Stimulated activated naive CD8-positive, alpha-beta T cell treated with anti-CD3 and anti-CD28 coated beads, Interleukin-15, amount 100 ng/mL, for 72 hours (primary cell): ENCODE measurements at regions not wholly inside any gene's neighbourhood (a gene's known extent, or its start where the extent isn't known, plus 50 kb on each side); places are given as distances from the start of the nearest gene placed in this dataset.

Source experiments
- ATAC-seq: fragments of 150-1000 bp; cut with Tn5 transposase; 2 replicates; pipeline ENCODE4 v1.10.0; 2021; ENCODE audit warnings: mild to moderate bottlenecking, moderate library complexity
- DNase-seq, 2 donors: peaks; one replicate each; pipeline ENCODE4 v3.0.0; 2021 to 2022
- H3K27ac Mint-ChIP-seq, 2 donors: one replicate each; pipeline ENCODE4 v1.8.0; 2022; ENCODE audit warnings: mild to moderate bottlenecking in 2 of 2, mixed read lengths in 2 of 2, moderate library complexity in 2 of 2
- H3K27me3 Mint-ChIP-seq: one replicate; pipeline ENCODE4 v1.8.0; 2022; ENCODE audit warnings: mixed read lengths
- H3K4me1 Mint-ChIP-seq: one replicate; pipeline ENCODE4 v1.8.0; 2022; ENCODE audit warnings: mild to moderate bottlenecking, mixed read lengths
- H3K4me3 Mint-ChIP-seq, 2 donors: one replicate each; pipeline ENCODE4 v1.8.0; 2022; ENCODE audit warnings: mild to moderate bottlenecking in 2 of 2, mixed read lengths in 2 of 2, moderate library complexity in 1 of 2
- H3K9me3 Mint-ChIP-seq, 2 donors: one replicate each; pipeline ENCODE4 v1.8.0; 2022; ENCODE audit warnings: mixed read lengths in 2 of 2

DNA sequence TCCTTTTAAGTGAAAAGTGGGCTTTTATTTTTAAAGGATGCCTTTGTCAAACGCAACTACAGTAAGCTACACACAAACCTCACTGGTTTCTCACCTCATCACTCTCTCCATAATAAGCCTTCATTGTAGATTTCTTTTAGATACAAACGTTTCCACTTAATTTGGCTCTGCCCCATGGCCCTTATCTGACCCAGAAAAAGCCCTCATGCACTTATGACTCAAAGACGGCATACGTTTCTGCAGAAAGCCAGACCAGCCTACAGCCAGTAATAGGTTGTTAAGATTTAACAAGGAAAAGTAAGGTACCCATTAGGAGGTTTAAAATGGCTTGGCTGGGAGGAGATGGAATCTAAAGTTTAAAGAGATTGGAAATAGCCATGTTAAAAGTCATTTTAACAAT lies 914.6 kb upstream of the INTU start:
- H3K27me3 Mint-ChIP-seq: no peaks in the 10 kb centered on the region
- H3K27ac Mint-ChIP-seq: no peak overlapping the region
- peaks cover 0 to 6% of the 10 kb centered on the region in 2 donors for H3K9me3 Mint-ChIP-seq
- no peaks in the 10 kb centered on the region for H3K4me1 Mint-ChIP-seq
- DNase-seq (no peak), ATAC-seq (no peak)
- H3K4me3 Mint-ChIP-seq: no peak overlapping the region

DNA sequence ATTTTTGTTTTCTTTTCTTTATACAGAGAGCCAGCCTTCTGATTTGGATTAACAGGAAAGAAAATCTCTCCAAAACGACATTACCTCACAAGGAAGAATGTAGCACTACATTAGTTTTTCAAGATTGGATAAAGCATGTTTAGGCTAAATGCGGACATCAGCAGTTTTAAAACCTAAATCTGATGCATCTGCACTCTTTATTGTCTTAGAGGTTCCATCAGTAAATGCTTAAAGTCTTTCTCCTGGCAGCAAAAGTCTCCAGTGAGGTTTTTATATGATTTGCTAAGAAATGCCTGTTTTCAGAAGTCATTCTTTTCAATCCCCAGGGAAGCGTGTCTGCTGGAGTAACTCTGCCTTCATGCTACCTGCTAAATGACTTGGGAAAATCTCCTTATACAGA lies 912.9 kb upstream of the INTU start:
- H3K9me3 Mint-ChIP-seq: peaks cover 0 to 6% of the 10 kb centered on the region in 2 donors
- no peaks in the 10 kb centered on the region for H3K27me3 Mint-ChIP-seq
- no peak overlapping the region for H3K27ac Mint-ChIP-seq
- ATAC-seq: no peak
- H3K4me3 Mint-ChIP-seq: no peak overlapping the region
- no peak for DNase-seq
- no peaks in the 10 kb centered on the region for H3K4me1 Mint-ChIP-seq

DNA sequence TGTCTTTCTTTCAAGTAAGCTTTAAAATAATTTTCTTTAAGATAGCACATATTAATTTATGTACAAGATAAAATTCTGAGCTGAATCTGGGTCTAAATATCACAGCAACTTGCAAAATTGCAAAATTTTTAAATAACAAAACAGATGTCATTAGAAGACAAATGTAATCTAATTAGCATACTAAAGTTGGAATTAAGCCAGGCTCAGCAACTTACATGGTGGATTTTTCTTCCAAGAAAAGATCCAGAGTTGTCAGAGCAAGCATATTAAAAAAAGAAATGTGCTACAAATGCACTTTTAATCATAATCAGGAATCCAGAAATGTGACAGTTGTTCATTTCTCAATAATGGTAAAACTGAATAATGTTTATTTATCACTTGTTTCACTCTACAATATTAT lies 906.9 kb upstream of the INTU start:
- Mint-ChIP-seq H3K27me3 (no peaks in the 10 kb centered on the region), H3K27ac (no peak overlapping the region), H3K4me3 (no peak overlapping the region), H3K9me3 (peaks cover 0 to 7% of the 10 kb centered on the region in 2 donors), H3K4me1 (no peaks in the 10 kb centered on the region)
- ATAC-seq (no peak), DNase-seq (no peak)

DNA sequence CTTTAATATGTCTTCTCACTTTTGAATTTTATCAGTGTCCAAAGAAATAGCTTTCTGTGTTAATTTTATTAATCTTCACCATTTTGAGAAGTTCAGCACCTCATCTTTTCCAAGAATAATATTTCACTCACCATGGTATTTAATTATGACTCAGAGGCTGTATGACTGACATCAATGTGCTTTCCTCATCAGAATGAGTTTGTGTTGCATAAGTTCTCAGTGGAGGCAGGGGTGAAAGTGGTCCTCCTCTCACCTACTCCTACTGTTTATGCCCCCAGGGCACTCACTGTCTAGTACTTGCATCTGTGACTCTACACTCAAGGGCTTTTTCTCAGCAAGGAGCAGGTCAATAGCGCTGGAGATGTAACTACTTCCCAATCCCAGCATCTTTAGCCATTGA lies 905.3 kb upstream of the INTU start:
- DNase-seq (no peak), ATAC-seq (no peak)
- no peak overlapping the region for H3K4me3 Mint-ChIP-seq
- no peaks in the 10 kb centered on the region for H3K4me1 Mint-ChIP-seq
- peaks cover 0 to 7% of the 10 kb centered on the region in 2 donors for H3K9me3 Mint-ChIP-seq
- H3K27me3 Mint-ChIP-seq: no peaks in the 10 kb centered on the region
- no peak overlapping the region for H3K27ac Mint-ChIP-seq

DNA sequence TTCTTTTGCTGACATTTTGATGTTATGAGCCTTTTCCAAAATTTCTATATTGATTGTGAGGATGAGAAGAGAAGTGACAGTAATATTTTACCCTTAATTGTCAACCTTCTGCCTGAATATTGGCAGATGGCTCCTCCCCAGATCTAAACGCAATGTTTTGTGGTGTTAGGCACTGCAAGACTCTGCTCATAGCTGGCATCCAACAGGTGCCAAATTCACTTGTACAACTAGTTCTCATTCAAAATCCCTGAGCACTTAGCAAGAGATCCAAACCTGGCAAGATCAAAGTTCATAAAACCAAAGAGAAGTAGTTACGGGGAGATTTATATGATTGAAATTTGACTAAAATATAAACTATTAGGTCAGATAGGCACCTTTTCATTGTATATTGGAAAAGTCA lies 901.7 kb upstream of the INTU start:
- H3K27me3 Mint-ChIP-seq: no peaks in the 10 kb centered on the region
- no peaks in the 10 kb centered on the region for H3K4me1 Mint-ChIP-seq
- ATAC-seq (no peak), DNase-seq (no peak)
- H3K9me3 Mint-ChIP-seq: no peaks in the 10 kb centered on the region
- no peak overlapping the region for H3K4me3 Mint-ChIP-seq
- no peak overlapping the region for H3K27ac Mint-ChIP-seq

DNA sequence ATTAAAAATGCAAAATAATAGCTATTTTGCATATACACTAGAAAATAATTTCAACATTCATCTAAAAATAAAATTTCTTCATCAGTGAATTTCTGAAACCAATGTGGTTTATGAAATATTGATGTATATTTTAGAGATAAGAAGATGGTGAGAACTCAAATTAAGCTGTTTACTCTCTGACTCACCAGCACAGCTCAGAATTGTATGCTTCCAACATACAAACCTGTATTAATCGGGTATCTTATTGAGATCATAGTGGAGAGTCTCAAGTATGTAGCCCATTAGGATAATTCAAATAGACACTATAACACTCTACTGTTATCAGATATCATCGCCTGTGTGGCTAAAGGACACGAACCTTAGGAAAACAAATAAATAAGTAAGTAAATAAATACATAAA lies 899.5 kb upstream of the INTU start:
- ATAC-seq (no peak), DNase-seq (no peak)
- no peaks in the 10 kb centered on the region for H3K4me1 Mint-ChIP-seq
- H3K27me3 Mint-ChIP-seq: no peaks in the 10 kb centered on the region
- no peak overlapping the region for H3K4me3 Mint-ChIP-seq
- H3K27ac Mint-ChIP-seq: no peak overlapping the region
- peaks cover 0 to 8% of the 10 kb centered on the region in 2 donors for H3K9me3 Mint-ChIP-seq

DNA sequence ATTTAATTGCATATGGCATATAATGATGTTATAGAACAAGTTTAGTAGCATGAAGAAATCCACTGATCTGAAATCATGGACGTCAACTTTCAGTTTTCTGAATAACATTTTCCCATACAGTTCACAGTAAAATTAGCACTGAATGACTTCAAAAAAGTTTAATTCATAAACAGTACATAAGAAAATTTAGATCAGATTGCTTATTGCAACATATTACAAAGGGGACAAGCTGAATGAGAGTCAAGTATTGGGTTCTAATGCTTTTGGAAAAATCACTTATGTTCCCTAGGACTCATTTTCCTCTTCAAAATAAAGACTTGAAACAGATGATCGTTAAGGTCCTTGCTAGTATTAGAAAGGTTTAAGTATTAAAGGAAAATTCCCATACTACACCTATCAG lies 898.3 kb upstream of the INTU start:
- H3K9me3 Mint-ChIP-seq: peaks cover 0 to 8% of the 10 kb centered on the region in 2 donors
- no peak overlapping the region for H3K4me3 Mint-ChIP-seq
- DNase-seq: no peak
- no peak overlapping the region for H3K27ac Mint-ChIP-seq
- no peak for ATAC-seq
- H3K4me1 Mint-ChIP-seq: no peaks in the 10 kb centered on the region
- no peaks in the 10 kb centered on the region for H3K27me3 Mint-ChIP-seq

DNA sequence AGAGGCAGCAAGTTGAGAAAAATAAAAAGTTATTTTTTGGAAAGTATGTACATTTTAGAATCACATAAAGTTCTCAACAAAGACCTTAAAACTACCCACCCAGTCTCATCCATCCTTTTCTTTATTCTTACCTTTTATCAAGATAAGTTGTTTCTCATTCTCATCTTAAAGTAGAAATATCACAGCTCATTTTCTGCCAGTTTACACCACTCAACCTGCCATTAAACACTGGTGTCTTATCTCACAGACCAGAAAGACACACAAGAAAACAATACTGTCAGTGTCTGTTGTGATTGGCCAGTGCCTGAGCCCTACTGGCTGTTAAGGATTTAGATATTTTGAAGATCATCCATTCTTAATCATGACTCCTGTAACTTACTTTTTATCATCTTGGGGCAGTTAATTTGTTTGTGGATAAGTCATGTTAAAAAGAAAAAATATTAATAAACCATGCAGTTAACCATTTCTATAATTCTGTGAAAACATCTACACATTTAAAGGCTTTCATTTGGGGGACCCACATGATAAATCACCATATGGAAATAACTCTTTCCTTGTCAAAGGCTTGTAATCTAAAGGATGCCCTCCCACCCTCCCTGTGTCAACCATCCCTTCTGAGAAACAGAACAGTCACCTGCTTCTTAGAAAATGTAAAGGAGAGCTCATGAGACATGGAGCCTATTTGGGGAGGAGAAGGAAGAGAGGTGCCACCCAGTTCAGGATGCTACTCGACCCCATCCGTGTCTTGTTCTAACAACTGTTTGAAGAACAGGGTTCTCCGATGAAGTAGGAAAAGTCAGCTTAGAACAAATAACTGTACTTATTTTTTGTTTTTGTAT lies 897.2 kb upstream of the INTU start:
- ATAC-seq: no peak
- peaks cover 0 to 8% of the 10 kb centered on the region in 2 donors for H3K9me3 Mint-ChIP-seq
- no peak overlapping the region for H3K27ac Mint-ChIP-seq
- no peaks in the 10 kb centered on the region for H3K27me3 Mint-ChIP-seq
- H3K4me1 Mint-ChIP-seq: no peaks in the 10 kb centered on the region
- no peak for DNase-seq
- H3K4me3 Mint-ChIP-seq: no peak overlapping the region

DNA sequence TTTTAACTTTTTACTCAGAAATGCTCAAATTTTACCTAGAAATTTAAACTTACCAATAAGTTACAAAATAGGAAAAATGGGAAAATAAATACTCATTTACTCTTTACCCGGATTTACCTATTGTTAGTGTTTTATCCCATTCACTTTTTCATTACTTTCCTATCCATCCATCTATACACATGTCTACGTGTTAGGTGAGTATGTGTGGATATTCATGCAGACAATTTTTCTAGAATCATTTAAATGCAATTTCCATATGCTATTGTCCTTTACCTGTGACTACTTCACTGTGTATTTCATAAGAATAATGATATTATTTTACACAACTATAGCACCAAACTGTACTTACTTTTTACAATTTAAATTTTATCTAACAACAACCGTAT lies 896.6 kb upstream of the INTU start:
- Mint-ChIP-seq H3K4me3 (no peak overlapping the region), H3K27ac (no peak overlapping the region)

DNA sequence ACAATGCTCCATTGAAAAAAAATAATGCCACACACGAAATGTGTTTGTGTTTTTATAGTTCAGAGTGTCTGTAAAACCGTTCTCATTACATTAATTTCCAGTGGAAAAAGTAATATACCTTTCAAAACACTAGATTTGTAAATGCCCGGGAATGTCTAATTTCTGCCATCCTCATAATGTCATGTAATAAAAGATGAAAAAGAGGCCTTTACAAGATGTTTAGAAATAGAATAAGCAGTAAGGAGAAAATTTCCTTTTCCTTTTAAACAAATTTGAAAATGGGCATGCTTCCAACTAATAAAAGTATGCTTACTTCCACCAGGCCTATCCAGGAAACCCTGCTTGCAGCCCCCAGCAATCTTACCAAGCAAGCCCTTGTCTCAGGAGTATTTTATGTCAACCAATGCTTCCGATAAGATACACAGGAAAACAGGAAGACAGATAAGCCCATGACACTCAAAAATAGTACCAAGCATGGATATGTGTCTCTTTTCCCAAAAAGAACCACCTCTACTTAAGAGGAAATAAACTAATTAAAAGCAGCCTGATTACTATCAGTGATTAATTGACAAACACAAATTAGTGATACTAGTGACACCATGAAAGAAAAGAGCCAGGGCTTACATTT lies 894.7 kb upstream of the INTU start:
- Mint-ChIP-seq H3K27ac (no peak overlapping the region), H3K4me1 (no peaks in the 10 kb centered on the region), H3K9me3 (peaks cover 0 to 8% of the 10 kb centered on the region in 2 donors), H3K4me3 (no peak overlapping the region), H3K27me3 (no peaks in the 10 kb centered on the region)
- no peak for DNase-seq
- ATAC-seq: no peak

More for the DNA sequence above, 896.6 kb upstream of the INTU start:
- H3K27me3 Mint-ChIP-seq: no peaks in the 10 kb centered on the region
- no peak for DNase-seq
- H3K9me3 Mint-ChIP-seq: peaks cover 0 to 8% of the 10 kb centered on the region in 2 donors
- H3K4me1 Mint-ChIP-seq: no peaks in the 10 kb centered on the region
- no peak for ATAC-seq

DNA sequence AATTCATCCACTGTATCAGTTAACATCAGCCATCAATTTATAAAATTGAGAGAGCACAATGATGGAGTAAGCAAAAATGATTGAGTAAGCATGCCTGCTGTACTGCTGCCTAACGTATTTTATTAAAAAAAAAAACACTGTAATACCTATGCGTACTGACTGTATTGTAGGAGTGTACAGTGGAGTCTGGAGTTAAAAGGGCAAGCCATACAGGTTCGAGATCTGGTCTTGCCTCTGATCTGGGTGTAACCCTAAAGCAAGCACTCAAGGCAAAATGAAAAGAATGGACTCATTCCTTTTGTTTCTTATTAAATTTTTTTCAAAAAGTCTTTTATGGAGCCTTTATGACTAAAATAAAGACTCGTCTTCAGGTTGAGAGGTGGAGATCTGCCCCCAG lies 894.2 kb upstream of the INTU start:
- no peak for DNase-seq

DNA sequence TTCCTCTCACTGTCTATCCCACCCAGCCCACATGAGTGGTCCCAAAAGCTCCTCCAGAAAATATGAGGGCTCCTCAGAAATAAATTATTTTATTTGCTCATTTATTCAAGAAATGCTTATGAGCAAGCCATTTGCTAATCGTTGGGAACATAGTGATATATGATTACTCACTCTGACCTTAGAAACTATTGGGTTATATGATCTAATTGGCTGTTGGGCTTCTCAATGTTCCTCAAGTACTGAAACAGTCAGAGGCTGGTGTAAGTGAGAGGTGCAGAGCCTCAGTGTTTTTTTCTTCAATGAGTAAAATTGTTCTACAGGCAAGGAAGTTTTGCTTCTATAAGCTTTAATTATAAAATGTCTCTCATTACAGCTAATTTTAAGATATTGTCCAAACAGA lies 893.8 kb upstream of the INTU start:
- ATAC-seq (no peak), DNase-seq (no peak)
- H3K9me3 Mint-ChIP-seq: peaks cover 0 to 8% of the 10 kb centered on the region in 2 donors
- H3K4me1 Mint-ChIP-seq: no peaks in the 10 kb centered on the region
- H3K4me3 Mint-ChIP-seq: no peak overlapping the region
- no peak overlapping the region for H3K27ac Mint-ChIP-seq
- H3K27me3 Mint-ChIP-seq: no peaks in the 10 kb centered on the region

More for the DNA sequence above, 894.2 kb upstream of the INTU start:
- H3K27me3 Mint-ChIP-seq: no peaks in the 10 kb centered on the region
- no peak overlapping the region for H3K27ac Mint-ChIP-seq
- H3K4me3 Mint-ChIP-seq: no peak overlapping the region
- H3K9me3 Mint-ChIP-seq: peaks cover 0 to 8% of the 10 kb centered on the region in 2 donors
- ATAC-seq: no peak
- no peaks in the 10 kb centered on the region for H3K4me1 Mint-ChIP-seq

DNA sequence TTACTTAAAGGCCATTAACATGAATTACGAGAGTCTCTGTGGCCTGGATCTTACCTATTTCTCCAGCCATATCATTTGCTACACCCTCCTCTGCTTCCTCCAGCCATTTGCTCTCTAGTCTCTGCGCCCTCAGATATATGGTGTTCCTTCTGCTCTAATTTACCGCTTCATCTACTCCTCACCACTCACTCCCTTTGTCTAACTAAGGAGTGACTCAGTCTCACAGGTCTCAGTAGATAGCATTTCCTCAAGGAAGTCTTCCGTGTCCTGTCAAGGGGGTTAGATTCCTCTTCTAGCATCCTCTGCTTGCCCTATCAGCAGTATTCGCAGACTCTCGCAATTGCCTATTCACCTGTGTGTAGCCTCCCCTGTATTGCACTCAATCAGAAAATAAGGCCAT lies 892.1 kb upstream of the INTU start:
- no peak for DNase-seq
- ATAC-seq: no peak
- Mint-ChIP-seq H3K9me3 (peaks cover 0 to 8% of the 10 kb centered on the region in 2 donors), H3K4me3 (no peak overlapping the region), H3K4me1 (no peaks in the 10 kb centered on the region), H3K27ac (no peak overlapping the region), H3K27me3 (no peaks in the 10 kb centered on the region)

DNA sequence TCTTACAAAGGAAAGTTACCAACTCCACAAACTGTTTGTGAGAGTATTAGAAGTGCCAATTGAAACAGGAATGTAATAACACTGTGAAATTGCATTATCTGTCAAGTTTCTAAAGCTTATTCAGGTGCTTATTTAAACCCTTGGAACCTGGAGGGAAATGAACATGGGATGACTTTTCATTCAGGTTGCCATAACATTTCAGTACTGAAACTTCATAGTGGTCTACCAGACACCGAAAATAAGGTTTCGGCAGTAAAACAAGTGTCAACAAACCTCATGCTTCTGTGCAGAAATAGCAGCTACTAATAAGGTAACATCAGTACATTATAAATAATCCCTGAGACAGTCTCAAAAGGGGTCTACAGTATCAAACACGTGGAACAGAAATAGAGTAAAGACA lies 890.7 kb upstream of the INTU start:
- no peak for ATAC-seq
- Mint-ChIP-seq H3K4me1 (no peaks in the 10 kb centered on the region), H3K9me3 (peaks cover 0 to 8% of the 10 kb centered on the region in 2 donors), H3K4me3 (no peak overlapping the region), H3K27ac (no peak overlapping the region), H3K27me3 (no peaks in the 10 kb centered on the region)
- no peak for DNase-seq

DNA sequence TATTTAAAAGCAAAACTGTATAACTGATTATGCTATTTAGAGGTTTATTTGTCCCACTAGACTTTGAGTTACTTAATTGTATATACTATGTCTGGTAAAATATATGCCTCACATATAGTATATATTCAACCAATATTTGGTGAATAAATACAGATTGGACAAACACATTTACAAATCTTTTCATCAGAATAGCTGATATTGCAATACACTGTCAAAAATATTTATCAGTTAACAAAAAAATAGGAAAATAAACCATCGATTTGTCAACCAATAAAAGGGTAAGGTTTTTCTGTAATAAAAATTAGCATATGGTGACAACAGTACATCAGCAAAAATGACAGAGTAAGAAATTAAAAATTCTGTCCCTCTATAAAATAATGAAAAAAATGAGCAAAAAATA lies 889.9 kb upstream of the INTU start:
- DNase-seq (no peak), ATAC-seq (no peak)
- no peaks in the 10 kb centered on the region for H3K27me3 Mint-ChIP-seq
- no peak overlapping the region for H3K4me3 Mint-ChIP-seq
- H3K4me1 Mint-ChIP-seq: no peaks in the 10 kb centered on the region
- peaks cover 0 to under 1% of the 10 kb centered on the region in 2 donors for H3K9me3 Mint-ChIP-seq
- H3K27ac Mint-ChIP-seq: no peak overlapping the region

DNA sequence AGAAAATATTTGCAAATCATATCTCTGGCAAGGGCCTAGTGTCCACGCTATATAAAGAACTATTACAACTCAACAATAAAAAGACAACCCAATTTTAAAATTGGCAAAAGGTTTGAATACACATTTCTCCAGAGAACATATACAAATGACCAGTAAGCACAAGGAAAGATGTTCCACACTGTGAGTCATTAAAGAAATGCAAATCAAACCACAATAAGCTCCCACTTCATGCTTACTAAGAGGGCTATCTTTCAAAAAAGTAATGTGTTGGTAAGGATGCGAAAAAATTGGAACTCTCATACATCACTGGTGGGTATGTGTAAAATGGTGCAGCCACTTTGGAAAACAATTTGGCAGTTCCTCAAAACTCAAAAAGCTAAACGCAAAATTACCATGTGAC lies 884.0 kb upstream of the INTU start:
- no peaks in the 10 kb centered on the region for H3K27me3 Mint-ChIP-seq
- H3K9me3 Mint-ChIP-seq: no peaks in the 10 kb centered on the region
- no peak overlapping the region for H3K27ac Mint-ChIP-seq

More for the DNA sequence above, 884.0 kb upstream of the INTU start:
- DNase-seq (no peak), ATAC-seq (no peak)
- no peaks in the 10 kb centered on the region for H3K4me1 Mint-ChIP-seq
- H3K4me3 Mint-ChIP-seq: no peak overlapping the region
